GM04504 (cell line): ENCODE measurements at regions not wholly inside any gene's neighbourhood (a gene's known extent, or its start where the extent isn't known, plus 50 kb on each side); places are given as distances from the start of the nearest gene placed in this dataset.

ENCODE experiments used
- DNase-seq: peaks from one replicate; pipeline ENCODE4 v3.0.0-alpha.2; 2012; ENCODE audit warnings: low read depth

DNA sequence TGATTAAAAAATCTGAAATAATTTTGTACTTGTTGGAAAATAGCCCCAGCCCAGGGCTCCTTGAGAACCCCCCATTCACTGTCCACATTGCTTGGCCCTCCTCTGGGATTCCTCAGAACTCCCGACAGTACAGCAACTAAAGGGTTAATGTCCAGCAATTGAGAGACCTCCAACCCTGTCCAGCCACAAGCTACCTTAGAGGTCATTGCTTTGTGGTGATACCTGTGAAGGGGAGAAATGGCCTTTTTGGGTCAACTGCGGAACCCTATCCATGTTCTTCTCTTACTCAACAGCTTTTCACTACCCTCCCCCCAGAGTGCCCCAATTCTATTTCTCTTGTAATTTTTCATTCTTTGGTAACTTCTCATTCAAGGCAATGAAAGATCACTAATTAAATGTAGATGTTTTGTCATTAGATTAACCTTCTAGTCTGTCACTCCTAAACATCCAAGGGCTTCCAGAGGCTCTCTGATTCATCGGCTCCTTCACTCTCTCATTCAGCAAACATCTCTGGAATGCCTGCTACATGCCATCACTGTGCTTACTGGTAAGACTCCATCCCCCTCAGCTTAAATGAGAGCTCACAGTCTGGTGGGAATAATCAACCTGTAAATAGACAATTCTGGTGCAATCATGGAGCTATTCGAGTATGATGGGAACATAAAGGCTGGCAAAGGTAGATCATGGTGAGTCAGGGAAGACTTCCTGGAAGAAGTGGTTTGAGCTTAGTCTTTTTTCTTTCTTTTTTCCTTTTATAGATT, 241.4 kb upstream of the PGRMC2 start:
- DNase-seq = peak; percentile 95

DNA sequence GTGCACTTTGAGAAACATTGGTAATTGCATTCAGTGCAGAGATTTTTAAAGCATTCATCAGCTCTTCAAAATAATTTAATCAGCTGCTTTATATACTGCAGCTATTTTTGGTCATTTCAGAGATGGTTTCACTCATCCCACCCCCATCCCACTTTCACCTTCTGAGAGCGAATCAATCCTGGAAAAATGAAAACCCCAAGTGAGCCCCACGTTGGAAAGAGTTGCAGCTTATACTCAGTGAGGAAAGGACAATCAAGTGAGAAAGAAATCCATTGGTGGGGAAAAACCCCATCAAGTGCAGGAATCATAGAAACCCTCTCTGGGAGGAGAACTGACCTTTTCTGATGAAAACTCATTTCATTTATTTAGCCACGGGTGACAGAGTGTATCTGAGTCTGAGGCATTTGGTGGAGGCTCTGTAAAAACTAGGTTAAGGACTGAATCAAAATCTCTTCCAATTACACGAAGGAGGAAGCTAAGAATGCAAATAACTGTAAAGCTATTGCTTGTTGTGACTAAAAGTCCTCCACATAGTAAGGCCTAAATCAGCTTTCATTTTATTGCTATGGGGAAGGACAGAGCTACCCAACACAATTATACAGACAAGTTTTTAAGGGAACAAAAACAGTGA, 240.4 kb upstream of the PGRMC2 start:
- DNase-seq = no peak

DNA sequence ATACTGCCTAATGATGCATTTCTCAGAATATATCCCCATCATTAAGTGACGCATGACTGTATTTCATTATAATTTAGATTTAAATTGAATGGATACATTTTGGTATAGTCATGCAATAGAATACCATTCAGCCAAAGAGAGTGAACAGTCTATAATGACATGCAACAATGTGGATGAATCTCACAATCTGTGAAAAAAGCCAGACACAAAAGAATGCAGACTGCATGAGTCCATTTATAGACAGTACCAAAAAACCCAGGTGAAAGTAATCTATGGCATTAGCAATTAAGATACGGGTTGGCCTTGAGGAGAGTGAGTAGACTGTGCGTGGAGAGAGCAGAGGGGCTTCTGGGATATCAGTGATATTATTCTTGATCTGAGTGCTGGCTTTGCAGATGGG, 239.7 kb upstream of the PGRMC2 start:
- no peak for DNase-seq

DNA sequence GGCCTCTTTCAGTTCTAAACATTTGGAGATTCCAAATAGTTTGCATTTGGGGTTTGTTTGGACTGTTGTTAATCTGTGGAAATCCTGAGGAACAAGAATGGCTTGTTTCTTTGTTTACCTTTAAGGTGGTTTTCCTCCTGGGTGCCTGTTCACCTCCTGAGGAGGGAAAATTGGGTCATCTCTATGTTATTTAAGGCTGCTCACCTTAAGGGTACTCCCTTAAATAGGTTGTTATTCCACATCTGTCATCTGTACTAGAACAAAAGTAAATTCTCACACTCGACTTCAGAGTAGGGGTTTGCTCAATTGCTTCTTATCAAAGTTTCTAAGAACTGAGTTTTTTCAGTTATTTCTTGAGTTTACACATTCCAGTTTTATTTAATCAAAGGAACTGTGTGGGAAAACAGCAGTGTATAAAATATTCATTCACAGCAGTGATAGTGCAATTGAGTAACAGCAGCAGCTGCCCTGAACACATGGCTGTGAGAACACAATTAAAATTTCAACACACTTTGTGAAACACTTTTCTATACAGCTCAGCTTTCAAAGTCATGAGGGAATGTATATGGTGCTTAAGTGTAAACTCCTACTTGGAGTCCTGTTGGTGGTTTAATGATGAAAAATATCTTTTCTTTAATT, 238.5 kb upstream of the PGRMC2 start:
- no peak for DNase-seq

DNA sequence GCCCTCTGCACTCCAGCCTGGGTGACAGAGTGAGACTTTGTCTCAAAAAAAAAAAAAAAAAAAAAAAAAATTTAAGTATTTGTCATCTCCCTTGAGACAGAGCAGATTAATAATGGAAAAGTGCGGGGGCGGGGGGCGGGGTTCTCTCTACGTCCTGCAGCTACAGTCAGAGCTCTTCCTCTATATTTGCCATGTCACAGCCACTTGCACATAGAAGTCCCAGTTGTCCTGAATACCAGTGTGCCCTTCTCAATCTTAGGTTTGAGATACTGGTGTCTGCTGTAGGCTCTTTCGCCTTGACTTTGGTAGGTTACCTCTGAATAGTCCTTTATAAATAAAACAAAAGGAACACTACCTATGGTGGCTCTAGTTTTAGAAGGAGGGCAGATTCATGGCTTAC, 237.8 kb upstream of the PGRMC2 start:
- no peak for DNase-seq

DNA sequence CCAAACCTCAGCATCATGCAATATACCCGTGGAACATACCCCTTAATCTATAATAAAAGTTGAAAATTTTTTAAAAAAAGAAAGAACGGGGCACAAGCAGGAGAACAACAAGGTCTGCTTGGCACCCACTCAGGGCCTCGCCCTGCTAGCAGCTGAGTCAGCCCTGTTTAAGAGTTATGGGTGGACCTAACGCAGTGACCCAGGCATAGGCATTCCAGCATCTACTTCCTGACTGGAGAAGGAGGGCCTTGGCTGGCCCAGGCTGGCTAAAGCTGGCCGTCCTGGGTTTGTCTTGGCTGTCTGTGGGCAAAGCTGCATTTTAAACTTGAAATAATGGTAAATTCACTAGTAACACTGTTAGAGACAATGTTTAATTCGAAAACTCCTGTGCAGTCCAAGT, 236.7 kb upstream of the PGRMC2 start:
- DNase-seq = peak; percentile 70

DNA sequence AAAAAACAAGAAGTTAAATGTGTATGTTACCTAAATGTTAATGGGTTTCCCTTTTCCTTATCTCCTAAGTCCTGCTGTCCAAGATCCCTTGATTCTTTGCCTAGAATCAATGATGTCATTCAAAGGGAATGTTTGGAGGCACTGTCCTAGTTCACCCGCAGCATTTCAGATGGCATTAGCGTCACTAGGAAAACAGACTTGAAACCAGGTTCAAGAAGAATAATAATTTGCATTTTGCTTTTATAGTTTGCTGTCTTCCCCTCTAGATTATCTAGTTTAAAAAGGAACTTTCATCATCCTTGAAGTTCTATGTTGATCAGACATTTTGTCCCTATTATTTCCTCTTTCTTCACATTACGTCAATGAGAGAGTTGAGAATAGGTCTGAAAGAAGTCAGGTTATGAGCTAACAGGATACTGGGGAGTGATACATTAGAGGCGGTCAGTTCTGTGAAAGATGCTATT, 234.1 kb upstream of the PGRMC2 start:
- no peak for DNase-seq

DNA sequence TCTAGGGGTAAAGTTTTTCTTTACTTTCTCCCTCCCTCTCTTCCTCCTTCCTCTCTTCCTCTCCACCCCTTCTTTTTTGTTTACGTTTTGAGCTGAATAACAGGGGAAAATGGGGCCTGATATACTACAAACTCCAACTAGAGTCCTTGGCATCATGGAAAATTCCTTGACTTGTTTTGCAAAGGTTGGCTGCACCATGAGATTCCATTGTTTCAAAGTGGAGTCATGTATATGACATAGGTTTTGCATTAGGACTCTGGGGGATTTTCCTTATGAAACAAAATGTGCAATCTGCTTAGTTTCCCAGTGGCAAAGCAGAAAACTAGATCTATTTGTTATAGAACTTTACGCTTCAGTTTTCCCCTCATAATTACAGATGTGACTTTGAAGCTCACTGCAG, 233.5 kb upstream of the PGRMC2 start:
- DNase-seq = no peak

DNA sequence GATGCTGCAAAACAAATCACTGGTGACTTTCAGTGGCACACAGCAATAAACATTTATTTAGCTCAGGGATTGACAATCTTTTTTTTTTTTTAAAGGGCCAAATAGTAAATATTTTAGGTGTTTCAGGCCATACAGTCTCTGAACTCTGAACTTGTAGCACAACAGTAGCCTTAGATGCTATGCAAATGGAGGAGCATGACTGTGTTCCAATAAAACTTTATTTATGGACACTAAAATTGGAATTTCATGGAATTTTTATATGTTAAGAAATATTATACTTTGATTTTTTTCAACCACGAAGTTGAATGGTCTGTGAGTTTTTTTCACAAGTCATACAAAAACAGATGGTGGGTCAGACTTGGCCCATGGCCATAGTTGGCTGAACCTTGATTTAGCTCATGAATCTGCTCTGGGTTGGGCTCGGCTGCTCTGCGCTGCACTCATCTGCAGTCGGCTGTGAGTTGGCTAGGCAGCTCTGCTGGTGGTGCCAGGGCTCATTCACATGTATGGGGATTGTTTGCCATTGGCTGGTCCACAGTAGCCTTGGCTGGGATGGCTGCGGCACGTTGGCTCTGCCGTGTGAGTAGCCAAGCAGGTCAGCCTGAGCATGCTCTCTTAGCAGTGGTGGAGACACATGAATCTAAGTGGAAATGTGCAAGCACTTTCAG, 231.7 kb upstream of the PGRMC2 start:
- DNase-seq = no peak

DNA sequence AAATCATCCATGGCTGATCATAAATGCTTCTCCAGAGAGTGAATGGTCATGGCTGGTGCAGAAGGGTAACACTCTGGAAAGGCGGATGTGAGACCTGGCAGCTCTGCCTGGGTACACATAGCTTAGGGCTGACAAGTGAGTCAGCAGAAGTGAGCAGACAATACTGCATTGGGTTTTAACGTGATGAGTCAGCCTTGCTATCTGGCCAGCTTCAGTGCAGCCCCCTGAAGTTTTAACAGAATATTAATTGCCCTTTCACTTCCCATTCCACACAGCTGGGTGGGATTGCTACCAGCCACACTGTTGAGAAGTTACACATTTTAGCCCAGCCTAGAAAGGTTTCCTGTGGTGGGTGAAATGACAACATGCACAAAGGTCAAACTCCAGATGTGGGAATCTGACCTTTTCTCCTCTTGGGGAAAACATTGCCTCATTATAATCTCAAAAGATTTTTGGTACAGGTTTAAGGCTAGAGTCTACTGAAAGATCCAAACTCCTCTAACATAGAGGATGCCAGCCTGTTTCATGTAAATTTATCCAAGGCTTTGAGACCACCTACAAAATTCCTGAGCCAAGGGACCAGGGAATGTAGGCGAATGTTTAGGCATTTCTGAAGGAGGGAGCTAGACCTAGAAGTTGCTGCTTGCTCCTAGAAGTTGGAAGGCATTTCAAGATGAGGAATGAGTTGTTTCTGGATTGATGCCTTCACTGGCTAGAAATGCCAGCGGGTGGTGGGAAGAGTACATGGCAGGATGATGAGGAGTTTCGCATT, 230.3 kb upstream of the PGRMC2 start:
- DNase-seq = peak; percentile 88

DNA sequence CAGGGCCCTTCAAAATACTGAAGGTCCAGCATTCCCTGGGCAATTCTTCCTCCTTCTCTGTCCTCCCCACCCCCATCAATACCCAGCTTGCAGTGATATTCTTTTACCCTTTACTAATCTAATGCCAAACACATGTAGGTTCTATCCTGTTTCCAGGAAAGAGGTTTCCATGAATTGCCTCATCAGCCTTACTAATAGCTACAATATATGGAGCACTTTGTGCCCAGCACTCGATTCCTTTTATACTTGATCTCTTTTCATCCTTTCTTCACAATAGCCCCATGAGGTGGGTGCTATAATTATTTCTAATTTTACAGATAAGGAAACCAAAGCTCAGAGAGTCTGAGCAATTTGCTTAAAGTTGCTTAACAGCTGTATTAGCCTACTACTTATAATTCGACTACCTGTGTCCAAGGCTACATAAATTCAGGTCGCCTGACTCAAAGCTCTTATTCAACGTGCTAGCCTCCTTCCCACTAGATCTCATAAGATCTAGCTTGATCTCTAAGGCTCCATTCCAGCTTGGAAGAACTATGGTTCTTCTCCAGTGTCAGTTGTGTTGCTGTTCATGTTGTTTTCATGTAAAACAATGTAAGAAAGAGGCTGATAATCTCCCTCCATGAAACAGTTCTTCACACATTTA, 229.6 kb upstream of the PGRMC2 start:
- DNase-seq = no peak

DNA sequence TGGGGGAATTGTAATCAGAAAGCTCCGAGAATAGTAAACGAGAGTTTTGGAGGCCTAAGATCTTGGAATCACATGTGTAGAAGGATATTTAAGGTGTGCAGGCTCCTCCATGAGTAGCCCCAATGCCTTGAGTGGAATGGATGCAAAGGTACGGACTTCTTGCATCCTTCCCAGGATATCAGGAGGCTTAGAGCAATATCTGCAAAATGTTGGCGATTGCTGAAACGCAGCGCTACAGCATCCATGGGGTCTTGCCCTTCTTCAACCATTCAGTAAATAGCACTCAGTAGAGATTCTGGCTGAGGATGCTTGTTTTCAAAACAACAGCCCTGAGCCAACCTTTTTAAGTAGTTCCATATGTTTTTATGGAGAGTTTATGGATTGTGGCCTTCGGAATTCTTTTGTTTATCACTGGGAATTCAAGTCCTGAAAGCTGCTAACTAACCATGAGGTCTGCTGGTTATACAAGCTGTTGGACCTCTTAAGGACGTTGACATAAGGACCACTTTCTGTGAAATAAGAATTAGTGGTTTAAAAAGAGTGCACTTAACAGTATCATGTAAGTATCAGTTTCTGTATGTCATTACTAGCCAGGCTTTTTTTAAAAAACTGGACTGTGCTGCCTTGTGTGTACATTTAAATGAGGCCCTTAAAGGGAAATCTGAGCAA, 228.8 kb upstream of the PGRMC2 start:
- DNase-seq = peak; percentile 79

DNA sequence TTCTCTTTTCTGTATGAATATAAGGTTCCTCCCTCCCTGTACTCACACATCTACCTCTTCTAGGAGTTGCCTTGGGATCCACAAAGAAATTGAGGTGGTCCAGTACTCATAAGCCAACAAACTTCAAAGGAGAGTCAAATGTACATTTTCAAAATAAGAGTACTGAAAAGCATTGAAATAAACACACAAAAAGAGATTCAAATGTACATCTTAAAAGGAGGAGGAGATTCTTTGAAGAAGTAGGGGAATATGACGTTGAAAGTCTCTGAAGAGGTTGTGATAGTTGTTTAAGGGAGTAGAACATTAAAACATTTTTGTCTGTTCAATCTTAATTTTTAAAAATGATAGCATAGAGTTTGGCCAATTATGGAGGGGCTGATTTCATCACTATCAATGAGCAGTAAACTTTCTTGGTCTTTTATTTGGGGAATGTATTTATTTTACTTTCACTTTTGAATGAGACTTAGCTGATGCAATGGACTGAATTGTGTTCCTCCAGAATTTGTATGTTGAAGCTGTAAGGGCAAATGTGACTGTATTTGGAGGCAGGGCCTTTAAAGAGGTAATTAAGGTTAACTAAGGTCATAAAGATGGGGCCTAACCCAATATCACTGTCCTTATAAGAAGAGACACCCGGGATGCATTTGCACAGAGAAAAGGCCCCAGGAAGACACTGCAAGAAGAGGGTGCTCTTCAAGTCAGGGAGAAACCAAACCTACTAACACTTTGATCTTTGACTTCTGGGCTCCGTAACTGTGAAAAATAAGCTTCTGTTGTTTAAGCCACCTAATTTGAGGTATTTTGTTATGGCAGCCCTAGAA, 226.3 kb upstream of the PGRMC2 start:
- no peak for DNase-seq

DNA sequence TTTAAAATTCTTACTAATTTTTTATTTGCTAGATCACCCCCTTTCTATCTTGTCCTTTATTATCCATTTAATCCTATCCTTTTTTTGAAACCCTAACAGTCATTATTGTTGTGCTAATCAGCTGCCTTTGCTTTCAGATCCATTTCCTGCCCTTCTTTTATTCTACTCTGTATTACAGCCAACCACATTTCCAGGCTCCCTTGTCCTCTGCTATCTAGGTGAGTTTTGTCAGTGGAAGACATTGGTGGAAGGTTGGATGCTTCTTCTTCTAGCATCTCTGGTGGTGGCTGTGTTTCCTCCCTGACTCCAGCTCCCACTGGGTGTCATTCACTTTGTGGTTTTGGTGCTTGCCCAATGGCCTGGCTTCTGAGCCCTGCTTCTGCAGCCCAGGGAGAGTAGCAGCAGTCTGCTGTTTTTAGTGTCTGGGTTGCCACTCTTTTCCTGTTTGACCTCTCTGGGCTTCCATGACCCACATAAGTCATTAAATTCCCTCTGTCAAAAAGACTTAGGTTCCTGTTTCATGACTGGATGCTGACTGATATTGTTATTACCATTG, 225.2 kb upstream of the PGRMC2 start:
- DNase-seq = no peak

DNA sequence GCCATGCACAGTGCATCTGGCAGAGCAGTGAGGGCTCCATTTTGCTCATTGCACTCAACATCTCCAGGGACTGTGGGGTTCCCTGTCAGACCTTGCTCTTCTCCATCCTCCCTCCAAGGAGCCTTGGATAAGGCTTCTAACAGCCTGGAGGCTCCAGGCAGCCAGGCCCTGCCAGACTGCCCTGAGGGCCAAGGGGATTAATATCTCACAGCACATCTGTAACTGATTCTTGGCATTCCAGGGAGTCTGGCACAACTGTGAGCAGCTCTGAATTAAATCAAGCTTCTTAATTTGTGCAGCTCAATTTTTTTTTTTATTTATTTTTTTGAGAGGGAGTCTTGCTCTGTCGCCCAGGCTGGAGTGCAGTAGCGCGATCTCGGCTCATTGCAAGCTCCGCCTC, 224.5 kb upstream of the PGRMC2 start:
- no peak for DNase-seq

DNA sequence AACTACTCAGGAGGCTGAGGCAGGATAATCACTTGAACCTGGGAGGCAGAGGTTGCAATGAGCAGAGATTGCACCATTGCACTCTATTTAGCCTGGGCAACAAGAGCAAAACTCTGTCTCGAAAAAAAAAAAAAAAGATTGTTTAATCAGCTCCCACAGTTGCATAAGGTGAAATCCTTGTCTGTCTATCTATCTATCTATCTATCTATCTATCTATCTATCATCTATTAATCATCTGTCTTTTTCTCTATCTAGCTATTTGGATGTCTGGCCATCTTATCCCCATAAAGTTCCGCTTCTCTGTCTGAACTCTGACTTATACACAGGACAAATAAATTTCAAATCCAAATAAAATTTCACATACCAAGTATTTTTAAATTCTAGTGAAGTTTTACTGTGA, 223.2 kb upstream of the PGRMC2 start:
- DNase-seq = no peak

DNA sequence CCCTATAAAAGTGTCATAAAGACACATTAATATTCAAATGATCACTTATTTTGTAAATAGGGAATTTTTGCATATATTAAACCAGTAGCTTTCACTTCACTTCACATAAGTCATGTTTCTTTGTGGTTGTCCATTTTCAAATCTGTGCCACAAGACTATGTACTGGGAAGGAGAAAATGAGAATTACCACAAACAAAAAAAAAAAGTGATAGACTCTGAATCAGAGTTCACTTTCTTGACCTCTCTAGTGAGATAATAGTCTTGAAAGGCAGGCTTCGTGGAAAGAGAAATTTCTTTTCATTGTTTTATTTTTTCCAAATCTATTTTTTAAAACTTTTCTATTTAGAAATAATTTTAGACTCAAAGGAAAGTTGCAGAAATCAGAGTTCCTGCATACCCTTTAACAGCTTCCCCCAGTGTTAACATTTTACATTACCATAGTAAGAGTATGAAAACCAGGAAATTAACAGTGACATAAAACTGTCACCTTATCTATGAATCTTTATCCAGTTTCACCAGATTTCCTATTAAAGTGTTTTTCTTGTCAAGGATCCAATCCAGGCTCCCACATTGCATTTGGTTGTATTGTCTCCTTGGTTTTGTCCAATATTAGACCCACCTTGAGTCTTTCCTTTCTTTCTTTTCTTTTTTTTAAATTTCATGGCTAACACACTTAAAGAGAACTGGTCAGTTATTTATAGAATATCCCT, 215.4 kb upstream of the PGRMC2 start:
- DNase-seq = no peak

DNA sequence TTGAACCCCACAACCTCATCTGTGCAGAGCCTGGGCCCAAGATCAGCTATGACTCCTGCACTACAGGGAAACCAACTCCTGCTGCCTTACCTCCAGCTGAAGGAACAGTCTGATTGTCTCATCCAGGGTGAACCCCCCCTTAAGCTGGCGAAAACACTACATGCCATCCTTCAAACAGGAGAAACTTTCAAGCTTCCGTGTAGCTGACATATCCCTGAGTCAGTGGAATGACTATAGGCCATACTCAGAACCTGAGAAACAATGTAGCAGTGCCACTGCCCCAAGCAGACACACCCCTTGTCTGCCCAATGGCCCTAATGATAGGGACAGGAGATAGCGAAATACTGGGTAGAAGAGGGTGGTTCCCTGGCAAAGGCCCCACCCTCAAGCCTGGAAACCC, 213.6 kb upstream of the PGRMC2 start:
- no peak for DNase-seq

DNA sequence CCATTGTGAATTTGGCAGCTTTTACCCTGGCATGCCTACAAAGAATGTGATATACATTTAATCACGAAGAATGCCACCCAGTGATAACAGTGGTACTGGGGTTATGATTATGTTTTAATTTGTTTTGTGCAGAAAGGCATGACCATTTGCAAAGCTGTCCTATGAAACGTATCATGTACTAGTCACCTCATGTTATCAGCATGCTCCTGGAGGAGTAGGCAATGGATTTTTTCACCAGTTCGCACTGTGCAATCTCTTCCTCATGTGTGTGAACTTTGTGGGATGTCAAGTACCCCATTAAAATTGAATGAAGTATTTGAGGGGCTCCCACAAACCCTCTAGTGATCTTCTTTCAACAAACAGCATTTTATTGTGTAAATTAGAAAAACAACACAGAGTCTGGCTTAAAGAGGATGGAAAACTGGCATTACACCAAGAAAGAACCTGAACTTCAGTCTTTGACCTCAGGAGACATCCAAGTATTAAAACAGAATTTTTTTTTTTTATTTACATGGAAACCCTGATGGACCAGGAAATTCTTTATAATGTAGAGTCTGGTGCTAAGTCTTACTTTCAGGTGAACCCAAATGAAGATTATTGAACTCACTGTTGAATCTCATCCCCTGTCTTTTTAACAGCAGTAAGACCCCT, 200.6 kb upstream of the PGRMC2 start:
- no peak for DNase-seq
